LoVo (cell line): ENCODE measurements at regions not wholly inside any gene's neighbourhood (a gene's known extent, or its start where the extent isn't known, plus 50 kb on each side); places are given as distances from the start of the nearest gene placed in this dataset.
"Not testable (repeated sequence)": the region's sequence is repeated elsewhere in the genome, so short reads cannot be mapped to it uniquely, and the experiment has no call there.

Source experiments
- DNase-seq: peaks from one replicate; pipeline ENCODE4 v3.0.0-alpha.2; 2016; ENCODE audit warnings: low spot score

GRCh38 chr1:198411240-198411639 is 129.2 kb downstream of the ATP6V1G3 start:
- no peak for DNase-seq

DNA sequence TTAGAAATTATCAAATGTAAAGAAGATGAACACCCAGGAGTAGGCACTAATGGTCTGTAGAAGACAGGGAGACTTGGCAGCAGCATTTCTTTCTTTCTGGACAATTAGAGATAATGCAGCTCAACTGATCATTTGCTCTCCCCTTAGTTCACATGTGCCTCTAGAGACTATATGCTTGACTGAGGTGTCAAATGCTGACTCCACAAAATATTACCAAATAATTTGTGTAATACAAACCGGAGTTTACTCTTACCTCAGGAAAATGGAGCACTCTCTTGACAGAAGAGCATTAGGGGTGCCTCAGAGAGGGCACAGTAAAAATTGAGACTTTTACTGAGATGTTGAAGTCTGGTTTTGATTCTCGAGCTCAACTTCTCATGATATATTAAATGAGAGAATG is 131.8 kb downstream of the ATP6V1G3 start:
- DNase-seq: no peak

DNA sequence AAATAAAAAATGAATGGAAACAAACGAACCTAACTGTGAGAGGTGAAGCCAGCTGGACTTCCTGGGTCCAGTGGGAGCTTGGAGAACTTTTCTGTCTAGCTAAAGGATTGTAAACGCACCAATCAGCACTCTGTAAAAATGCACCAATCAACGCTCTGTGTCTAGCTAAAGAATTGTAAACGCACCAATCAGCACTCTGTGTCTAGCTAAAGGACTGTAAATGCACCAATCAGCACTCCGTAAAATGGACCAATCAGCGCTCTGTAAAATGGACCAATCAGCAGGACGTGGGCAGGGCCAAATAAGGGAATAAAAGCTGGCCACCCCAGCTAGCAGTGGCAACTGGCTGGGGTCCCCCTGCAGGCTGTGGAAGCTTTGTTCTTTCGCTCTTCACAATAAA is 135.8 kb downstream of the ATP6V1G3 start:
- not testable (repeated sequence) for DNase-seq

DNA sequence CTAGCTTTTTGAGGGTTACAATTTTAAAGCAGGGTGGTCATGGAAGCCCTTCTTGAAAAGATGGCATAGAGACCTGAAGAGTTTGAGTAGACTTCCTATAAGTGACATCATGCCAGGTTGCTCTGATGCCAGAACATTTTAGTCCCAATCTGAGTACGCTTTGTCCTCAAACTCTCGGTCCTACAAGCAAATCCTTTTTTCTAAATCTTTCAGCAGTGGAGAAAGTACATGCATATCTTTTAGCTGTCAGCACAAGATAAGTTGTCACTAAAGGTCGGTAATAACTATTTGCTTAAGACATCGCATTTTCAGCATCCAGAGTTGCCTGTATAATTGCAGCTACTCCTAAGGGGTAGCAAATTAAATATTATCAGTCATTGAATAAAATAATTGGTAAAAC is 140.4 kb downstream of the ATP6V1G3 start:
- DNase-seq: no peak

- DNase-seq: no peak
These were observed 141.0 kb downstream of the ATP6V1G3 start for GRCh38 chr1:198399452-198399851.

- DNase-seq: no peak
These were observed 143.2 kb downstream of the ATP6V1G3 start for GRCh38 chr1:198397208-198397808.

- DNase-seq: no peak
These were observed 149.0 kb downstream of the ATP6V1G3 start for GRCh38 chr1:198391393-198392020.

GRCh38 chr1:198387587-198387986 is 152.9 kb downstream of the ATP6V1G3 start:
- DNase-seq: no peak

DNA sequence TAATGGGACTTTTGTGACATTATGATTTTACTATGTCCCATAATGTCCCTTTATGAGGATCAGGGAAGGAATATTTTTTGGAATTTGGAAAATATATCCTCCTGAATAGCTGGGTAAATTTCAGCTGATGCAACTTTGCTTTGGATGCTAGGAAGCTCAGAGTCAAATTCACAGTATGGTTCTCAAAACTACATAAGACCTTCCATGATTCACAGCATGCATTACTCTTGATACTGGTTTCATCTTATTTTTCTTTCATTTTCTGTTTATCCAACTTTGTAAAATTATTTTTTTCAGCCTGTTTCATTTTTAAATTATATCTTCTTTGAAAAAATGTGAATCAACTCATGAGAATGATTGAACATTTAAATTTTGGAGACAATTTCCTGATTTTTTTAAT is 160.2 kb downstream of the ATP6V1G3 start:
- no peak for DNase-seq

DNA sequence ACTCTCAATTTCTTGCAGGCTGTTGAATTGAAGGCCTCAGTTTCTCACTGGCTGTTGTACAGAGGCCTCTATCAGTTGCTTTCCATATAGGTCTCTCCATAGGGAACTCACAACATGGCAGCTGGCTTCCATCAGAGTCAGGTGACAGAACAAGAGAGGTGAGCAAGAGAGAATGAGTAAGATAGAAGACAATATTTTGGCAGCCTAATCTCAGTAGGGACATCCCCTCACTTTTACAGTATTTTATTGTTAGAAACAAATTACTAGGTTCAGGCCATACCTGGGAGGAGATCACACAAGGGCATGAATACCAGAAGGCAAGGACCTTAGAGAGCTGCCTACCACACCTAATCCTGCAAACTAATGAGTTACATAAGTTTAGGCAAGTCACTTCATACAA is 162.8 kb downstream of the ATP6V1G3 start:
- DNase-seq: no peak

- no peak for DNase-seq
These were observed 166.2 kb downstream of the ATP6V1G3 start for GRCh38 chr1:198374288-198374687.

DNA sequence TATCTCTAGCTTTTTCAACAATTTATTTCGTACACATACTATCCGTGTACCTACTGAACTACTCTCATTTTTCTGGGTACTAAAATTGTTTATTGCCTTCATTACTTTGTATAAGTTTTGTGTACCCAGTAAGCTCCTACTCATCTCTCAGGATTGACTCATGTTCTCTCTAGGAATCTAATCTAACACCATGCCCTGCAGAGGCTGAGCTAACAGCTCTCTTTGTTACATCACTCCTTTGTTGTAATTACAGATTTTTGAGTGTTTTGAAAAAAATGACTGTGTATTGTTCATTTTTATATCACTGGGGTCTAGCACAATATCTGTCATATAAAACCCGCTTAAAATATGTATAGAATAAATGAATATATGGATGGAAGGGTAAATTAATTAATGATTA is 167.1 kb downstream of the ATP6V1G3 start:
- no peak for DNase-seq
